Transverse colon (tissue), 4 donors: ENCODE measurements at regions not wholly inside any gene's neighbourhood (a gene's known extent, or its start where the extent isn't known, plus 50 kb on each side); places are given as distances from the start of the nearest gene placed in this dataset.

Experiments
- DNase-seq: peaks from one replicate; pipeline ENCODE4 v3.0.0-alpha.2; 2019
- H3K27ac ChIP-seq, 4 donors: fragments of 200-600 bp; sonication (generic); 2 replicates each; pipeline ENCODE4 v1.5.1; 2016 to 2018; ENCODE audit warnings: inconsistent platforms in 4 of 4
- H3K27me3 ChIP-seq: fragments of 200-600 bp; sonication (generic); 2 replicates; pipeline ENCODE4 v1.5.1; 2017; ENCODE audit warnings: inconsistent platforms
- H3K36me3 ChIP-seq, 4 donors: fragments of 200-600 bp; sonication (generic); 2 replicates each; pipeline ENCODE4 v1.5.1; 2017 to 2019; ENCODE audit warnings: inconsistent platforms in 4 of 4
- H3K4me1 ChIP-seq, 4 donors: fragments of 200-600 bp; sonication (generic); 2 replicates each; pipeline ENCODE4 v1.5.1; 2017 to 2020; ENCODE audit warnings: inconsistent platforms in 4 of 4
- H3K4me3 ChIP-seq, 4 donors: fragments of 200-600 bp; sonication (generic); 1 replicate in 1 of 4; 2 replicates in 3 of 4; pipeline versions ENCODE4 v1.5.1 to v1.6.1; 2017 to 2019; ENCODE audit warnings: inconsistent platforms in 4 of 4
- H3K9me3 ChIP-seq, 2 donors: fragments of 200-600 bp; sonication (generic); 2 replicates each; pipeline ENCODE4 v1.5.1; 2017 to 2019; ENCODE audit warnings: inconsistent platforms in 2 of 2
- EP300 ChIP-seq: sonication (generic); formaldehyde crosslinking; IDR thresholded peaks from one replicate; pipeline ENCODE4 v1.6.1; 2017; ENCODE audit warnings: antibody characterized with exemption, low read depth
- POLR2A ChIP-seq: fragments of 450-650 bp; IDR thresholded peaks from one replicate; pipeline ENCODE4 v1.6.1; 2016; ENCODE audit warnings: antibody characterized with exemption, mild to moderate bottlenecking, moderate library complexity
- POLR2AphosphoS5 ChIP-seq, 3 donors: sonication (generic); formaldehyde crosslinking; IDR thresholded peaks; one replicate each; pipeline ENCODE4 v1.6.1; 2016; ENCODE audit warnings: antibody characterized with exemption in 3 of 3
- WGBS, 2 donors: methylation state at CpG; one replicate each; pipeline ENCODE4 v1.1.5; 2018; ENCODE audit warnings: low coverage in 1 of 2; 5-methylcytosine and 5-hydroxymethylcytosine counted together
- in situ Hi-C, 4 donors: fragments of 200-750 bp; cut with MboI; loops; one replicate each; pipeline versions ENCODE4 v1.15.0 to v1.15.1; 2017; ENCODE audit warnings: low sequenced_read_pairs in 3 of 4, low pct_ligation_motif_present in 1 of 4, low pct_unique_long_range_greater_than_20kb in 1 of 4
- intact Hi-C: fragments of 100-400 bp; cut with DNase I; formaldehyde crosslinking; loops from one replicate; pipeline ENCODE4 v1.15.1; 2023; ENCODE audit warnings: low total_unique reads
- TF ChIP-seq, protein P1 (sequence below), 5 experiments: fragments of 200-600 bp in 3 of 5; fragments of 450-650 bp in 2 of 5; sonication (generic) in 3 of 5; IDR thresholded peaks; 1 replicate in 2 of 5; 2 replicates in 3 of 5; pipeline ENCODE4 v1.5.1; 2016 to 2017; ENCODE audit warnings: antibody characterized with exemption in 5 of 5, inconsistent platforms in 3 of 5, mild to moderate bottlenecking in 2 of 5, moderate library complexity in 1 of 5

DNA sequence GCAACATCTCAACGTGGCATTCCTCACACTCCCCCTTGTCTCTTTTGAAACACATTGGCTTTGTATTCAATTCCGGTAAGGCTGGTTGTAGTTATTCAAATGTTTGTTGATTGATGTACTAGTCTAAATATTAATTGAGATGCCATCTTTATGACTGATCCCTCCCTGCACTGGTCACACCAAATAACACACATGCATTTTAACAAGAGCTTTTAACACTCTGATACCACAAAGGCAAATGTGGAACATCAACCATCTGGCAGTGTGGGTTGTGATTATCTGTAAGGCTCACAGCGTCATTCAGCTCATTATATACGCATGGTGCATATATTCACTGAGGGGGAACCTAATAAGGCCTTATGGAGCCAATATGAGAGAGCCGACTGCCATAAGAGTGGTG lies 305.0 kb downstream of the TENT4A start:
- no peaks in the 10 kb centered on the region for H3K36me3 ChIP-seq
- in situ Hi-C loops (no loop called here), intact Hi-C loops (no loop called here)
- H3K27me3 ChIP-seq, result no peaks in the 10 kb centered on the region
- WGBS, 2 donors, result 71 to 81% methylated on average over 5 of the region's 5 CpGs
- no peak for DNase-seq
- no peak for TF ChIP-seq EP300
- TF ChIP-seq, protein P1, sequence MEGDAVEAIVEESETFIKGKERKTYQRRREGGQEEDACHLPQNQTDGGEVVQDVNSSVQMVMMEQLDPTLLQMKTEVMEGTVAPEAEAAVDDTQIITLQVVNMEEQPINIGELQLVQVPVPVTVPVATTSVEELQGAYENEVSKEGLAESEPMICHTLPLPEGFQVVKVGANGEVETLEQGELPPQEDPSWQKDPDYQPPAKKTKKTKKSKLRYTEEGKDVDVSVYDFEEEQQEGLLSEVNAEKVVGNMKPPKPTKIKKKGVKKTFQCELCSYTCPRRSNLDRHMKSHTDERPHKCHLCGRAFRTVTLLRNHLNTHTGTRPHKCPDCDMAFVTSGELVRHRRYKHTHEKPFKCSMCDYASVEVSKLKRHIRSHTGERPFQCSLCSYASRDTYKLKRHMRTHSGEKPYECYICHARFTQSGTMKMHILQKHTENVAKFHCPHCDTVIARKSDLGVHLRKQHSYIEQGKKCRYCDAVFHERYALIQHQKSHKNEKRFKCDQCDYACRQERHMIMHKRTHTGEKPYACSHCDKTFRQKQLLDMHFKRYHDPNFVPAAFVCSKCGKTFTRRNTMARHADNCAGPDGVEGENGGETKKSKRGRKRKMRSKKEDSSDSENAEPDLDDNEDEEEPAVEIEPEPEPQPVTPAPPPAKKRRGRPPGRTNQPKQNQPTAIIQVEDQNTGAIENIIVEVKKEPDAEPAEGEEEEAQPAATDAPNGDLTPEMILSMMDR (IDR thresholded peaks at IDR 0.05), result no peak
- no peak for TF ChIP-seq POLR2A
- no peak for TF ChIP-seq POLR2AphosphoS5 (IDR thresholded peaks at IDR 0.05)
- no peak overlapping the region for H3K27ac ChIP-seq
- H3K4me1 ChIP-seq, result no peaks in the 10 kb centered on the region
- H3K9me3 ChIP-seq, result peaks cover 15 to 21% of the 10 kb centered on the region in 2 donors
- H3K4me3 ChIP-seq, result no peak overlapping the region

DNA sequence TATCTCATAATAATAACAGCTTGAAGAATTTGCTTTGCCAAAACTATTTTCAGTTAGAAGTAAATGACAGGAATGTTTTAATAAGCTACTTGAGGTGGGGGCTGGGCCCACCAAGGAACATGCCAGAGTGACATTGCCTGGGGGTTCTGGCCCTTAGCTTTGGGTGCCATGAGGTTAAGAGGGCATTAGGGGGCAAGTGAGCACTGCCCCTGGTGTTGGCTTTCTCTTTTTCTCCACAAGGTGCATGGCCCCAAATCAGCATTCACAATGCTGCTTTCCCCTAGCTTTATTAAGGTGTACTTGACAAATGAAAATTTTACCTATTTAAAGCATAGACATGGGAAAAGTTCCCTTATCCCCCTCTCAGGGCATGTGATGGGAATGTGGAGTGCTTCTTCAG lies 305.4 kb downstream of the TENT4A start:
- no peak overlapping the region for H3K27ac ChIP-seq
- peaks cover 18 to 25% of the 10 kb centered on the region in 2 donors for H3K9me3 ChIP-seq
- DNase-seq, result no peak
- no peaks in the 10 kb centered on the region for H3K27me3 ChIP-seq
- in situ Hi-C loops (no loop called here), intact Hi-C loops (no loop called here)
- H3K36me3 ChIP-seq, result no peaks in the 10 kb centered on the region
- TF ChIP-seq EP300 (no peak), POLR2AphosphoS5 (IDR thresholded peaks at IDR 0.05) (no peak), POLR2A (no peak)
- TF ChIP-seq, protein P1 (IDR thresholded peaks at IDR 0.05), result no peak
- no peaks in the 10 kb centered on the region for H3K4me1 ChIP-seq
- H3K4me3 ChIP-seq, result no peak overlapping the region

DNA sequence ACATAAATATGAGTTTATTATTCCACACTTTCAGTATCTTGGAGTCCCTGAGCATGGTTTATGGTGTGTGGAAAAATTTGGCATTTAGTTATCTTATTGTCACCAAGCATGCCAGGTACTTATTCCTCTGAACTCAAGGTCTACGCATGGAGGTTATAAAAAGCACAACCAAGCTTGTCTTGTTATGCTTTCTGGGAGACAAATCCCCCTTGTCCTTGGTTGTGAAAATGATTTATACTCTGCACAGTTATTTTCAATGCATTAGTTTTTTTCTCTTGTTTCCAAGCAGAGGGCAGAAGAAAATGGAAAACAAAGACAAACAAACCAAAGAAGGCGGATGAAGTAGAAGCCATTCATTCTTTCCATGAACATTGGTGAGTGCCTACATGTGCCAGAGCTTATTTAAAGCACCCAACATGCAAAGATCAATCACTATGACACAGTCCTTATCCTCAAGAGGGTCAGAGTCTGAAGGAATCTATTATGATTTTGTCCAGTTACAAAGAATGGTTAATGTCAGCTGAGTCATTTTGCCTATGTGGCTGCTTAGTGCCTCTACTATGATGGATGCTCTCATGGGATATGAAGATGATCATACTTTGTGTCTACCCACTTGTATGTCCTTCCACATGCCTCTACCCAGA lies 323.1 kb downstream of the TENT4A start:
- in situ Hi-C loops, result no loop called here
- WGBS, 2 donors, result 63 to 76% methylated on average over 1 to 2 of the region's 2 CpGs
- no peak overlapping the region for H3K27ac ChIP-seq
- no peak for TF ChIP-seq POLR2A
- TF ChIP-seq EP300, result no peak
- TF ChIP-seq POLR2AphosphoS5 (IDR thresholded peaks at IDR 0.05), result no peak
- no peak for DNase-seq
- H3K4me1 ChIP-seq, result no peaks in the 10 kb centered on the region
- no peaks in the 10 kb centered on the region for H3K9me3 ChIP-seq
- intact Hi-C loops, result no loop called here
- H3K4me3 ChIP-seq, result no peak overlapping the region
- H3K27me3 ChIP-seq, result no peaks in the 10 kb centered on the region
- H3K36me3 ChIP-seq, result no peaks in the 10 kb centered on the region

DNA sequence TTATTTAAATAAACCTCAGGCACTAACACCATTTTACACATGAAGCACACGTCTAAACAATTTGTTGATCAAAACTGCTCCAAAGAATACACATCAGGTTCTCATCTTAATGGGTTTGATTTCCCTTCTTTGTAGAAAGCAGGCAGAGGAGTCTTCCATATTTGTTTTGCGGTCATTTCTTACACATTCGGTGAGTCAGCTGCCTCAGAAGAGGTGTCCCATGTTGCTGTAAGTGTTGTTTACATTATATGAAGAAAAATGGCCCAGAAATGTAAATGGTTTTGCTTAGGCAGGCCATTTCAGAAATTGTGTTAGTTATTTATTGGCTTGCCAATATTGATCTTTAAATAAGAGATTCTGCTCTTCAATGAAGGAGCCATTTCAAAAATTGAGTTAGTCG lies 325.8 kb downstream of the TENT4A start:
- 52 to 66% methylated on average over 4 of the region's 4 CpGs for WGBS, 2 donors
- in situ Hi-C loops (no loop called here), intact Hi-C loops (no loop called here)
- Histone ChIP-seq H3K9me3 (no peaks in the 10 kb centered on the region), H3K4me3 (no peak overlapping the region), H3K27me3 (no peaks in the 10 kb centered on the region), H3K36me3 (no peaks in the 10 kb centered on the region), H3K27ac (no peak overlapping the region), H3K4me1 (no peaks in the 10 kb centered on the region)
- TF ChIP-seq, protein P1 (IDR thresholded peaks at IDR 0.05), result no peak
- TF ChIP-seq EP300 (no peak), POLR2AphosphoS5 (IDR thresholded peaks at IDR 0.05) (no peak), POLR2A (no peak)
- DNase-seq, result no peak

DNA sequence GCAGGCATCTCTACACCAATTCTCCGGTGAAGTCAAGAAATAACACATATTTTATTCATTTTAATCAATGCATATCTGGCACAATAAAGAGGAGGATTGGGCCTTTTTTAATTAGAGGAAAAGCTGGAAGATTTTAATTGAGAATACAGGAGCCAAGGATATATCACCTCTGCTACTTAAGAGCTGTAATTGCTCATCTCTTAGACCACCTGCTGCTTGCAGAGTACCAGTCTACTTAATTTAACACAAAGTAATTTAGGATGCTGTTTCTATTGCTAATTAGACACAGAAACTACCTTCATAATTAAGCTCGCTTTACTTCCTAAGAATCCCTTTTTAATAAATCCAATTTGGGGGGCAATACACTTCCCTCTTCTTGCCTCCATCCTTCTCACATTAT lies 326.9 kb downstream of the TENT4A start:
- Histone ChIP-seq H3K4me1 (no peaks in the 10 kb centered on the region), H3K27me3 (no peaks in the 10 kb centered on the region), H3K27ac (no peak overlapping the region), H3K36me3 (no peaks in the 10 kb centered on the region), H3K4me3 (no peak overlapping the region), H3K9me3 (no peaks in the 10 kb centered on the region)
- in situ Hi-C loops (no loop called here), intact Hi-C loops (no loop called here)
- no peak for DNase-seq
- 93 to 95% methylated on average over 2 of the region's 2 CpGs for WGBS, 2 donors
- TF ChIP-seq, protein P1 (IDR thresholded peaks at IDR 0.05), result no peak
- no peak for TF ChIP-seq POLR2A
